HEK293 (cell line): ENCODE measurements at regions not wholly inside any gene's neighbourhood (a gene's known extent, or its start where the extent isn't known, plus 50 kb on each side); places are given as distances from the start of the nearest gene placed in this dataset.

Source experiments
- KLF9 ChIP-seq: fragments of 450-650 bp; formaldehyde crosslinking; IDR thresholded peaks from 2 replicates; pipeline ENCODE4 v1.5.1; 2016; ENCODE audit warnings: missing biosample characterization, missing genetic modification characterization, low read depth
- RBAK ChIP-seq: fragments of 450-650 bp; formaldehyde crosslinking; IDR thresholded peaks from 2 replicates; pipeline ENCODE4 v1.5.1; 2016; ENCODE audit warnings: missing biosample characterization, missing genetic modification characterization
- SP7 ChIP-seq: fragments of 450-650 bp; formaldehyde crosslinking; IDR thresholded peaks from 2 replicates; pipeline ENCODE4 v1.5.1; 2016; ENCODE audit warnings: missing biosample characterization, missing genetic modification characterization
- ZBTB8A ChIP-seq: fragments of 450-650 bp; formaldehyde crosslinking; IDR thresholded peaks from 2 replicates; pipeline ENCODE4 v1.5.1; 2016; ENCODE audit warnings: missing biosample characterization, missing genetic modification characterization
- ZNF549 ChIP-seq: fragments of 450-650 bp; IDR thresholded peaks from 2 replicates; pipeline ENCODE4 v1.5.1; 2018; ENCODE audit warnings: missing biosample characterization, missing genetic modification characterization, mild to moderate bottlenecking, inconsistent platforms, moderate library complexity
- ZNF677 ChIP-seq: fragments of 450-650 bp; IDR thresholded peaks from 2 replicates; pipeline ENCODE4 v1.5.0; 2018; ENCODE audit warnings: missing biosample characterization, mild to moderate bottlenecking, missing genetic modification characterization, moderate library complexity
- ZNF830 ChIP-seq: fragments of 450-650 bp; IDR thresholded peaks from 2 replicates; pipeline ENCODE4 v1.5.0; 2018; ENCODE audit warnings: missing biosample characterization, missing genetic modification characterization, low read depth, mild to moderate bottlenecking, moderate library complexity
- TF ChIP-seq, protein P1 (sequence below): fragments of 450-650 bp; formaldehyde crosslinking; IDR thresholded peaks from 2 replicates; pipeline ENCODE4 v1.5.1; 2016; ENCODE audit warnings: missing biosample characterization, missing genetic modification characterization
- TF ChIP-seq, protein P2 (sequence below): fragments of 450-650 bp; IDR thresholded peaks from 2 replicates; pipeline ENCODE4 v1.5.1; 2018; ENCODE audit warnings: missing biosample characterization, mild to moderate bottlenecking, missing genetic modification characterization
- TF ChIP-seq, protein P3 (sequence below): fragments of 450-650 bp; formaldehyde crosslinking; IDR thresholded peaks from 2 replicates; pipeline ENCODE4 v1.5.1; 2016; ENCODE audit warnings: missing biosample characterization, missing genetic modification characterization
- TF ChIP-seq, protein P4 (sequence below): fragments of 450-650 bp; formaldehyde crosslinking; IDR thresholded peaks from 2 replicates; pipeline ENCODE4 v1.5.1; 2017; ENCODE audit warnings: missing biosample characterization, missing genetic modification characterization
- TF ChIP-seq, protein P5 (sequence below): fragments of 450-650 bp; formaldehyde crosslinking; IDR thresholded peaks from 2 replicates; pipeline ENCODE4 v1.5.1; 2016; ENCODE audit warnings: missing biosample characterization, missing genetic modification characterization

DNA sequence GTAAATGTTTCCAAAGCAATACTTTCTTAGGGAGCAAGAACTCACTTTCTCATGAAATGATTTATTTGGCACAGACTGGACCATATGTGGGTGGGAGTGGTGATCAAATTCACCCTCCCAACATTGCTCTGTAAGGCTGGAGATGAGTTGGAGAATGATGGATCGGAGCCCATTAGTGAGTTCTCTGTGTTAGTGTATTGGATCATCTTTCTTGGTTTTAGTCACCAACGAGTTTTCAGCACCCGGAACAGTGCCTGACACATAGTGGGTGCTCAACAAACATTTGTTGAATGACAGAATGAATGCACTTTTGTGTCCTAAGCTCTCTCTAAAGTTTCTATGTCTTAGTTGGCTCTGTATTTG lies 104.5 kb upstream of the FAM20A start:
- TF ChIP-seq, protein P1, sequence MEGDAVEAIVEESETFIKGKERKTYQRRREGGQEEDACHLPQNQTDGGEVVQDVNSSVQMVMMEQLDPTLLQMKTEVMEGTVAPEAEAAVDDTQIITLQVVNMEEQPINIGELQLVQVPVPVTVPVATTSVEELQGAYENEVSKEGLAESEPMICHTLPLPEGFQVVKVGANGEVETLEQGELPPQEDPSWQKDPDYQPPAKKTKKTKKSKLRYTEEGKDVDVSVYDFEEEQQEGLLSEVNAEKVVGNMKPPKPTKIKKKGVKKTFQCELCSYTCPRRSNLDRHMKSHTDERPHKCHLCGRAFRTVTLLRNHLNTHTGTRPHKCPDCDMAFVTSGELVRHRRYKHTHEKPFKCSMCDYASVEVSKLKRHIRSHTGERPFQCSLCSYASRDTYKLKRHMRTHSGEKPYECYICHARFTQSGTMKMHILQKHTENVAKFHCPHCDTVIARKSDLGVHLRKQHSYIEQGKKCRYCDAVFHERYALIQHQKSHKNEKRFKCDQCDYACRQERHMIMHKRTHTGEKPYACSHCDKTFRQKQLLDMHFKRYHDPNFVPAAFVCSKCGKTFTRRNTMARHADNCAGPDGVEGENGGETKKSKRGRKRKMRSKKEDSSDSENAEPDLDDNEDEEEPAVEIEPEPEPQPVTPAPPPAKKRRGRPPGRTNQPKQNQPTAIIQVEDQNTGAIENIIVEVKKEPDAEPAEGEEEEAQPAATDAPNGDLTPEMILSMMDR (tag by site-specific recombination) = no peak
- TF ChIP-seq RBAK (tag by site-specific recombination) (no peak), ZNF549 (tag by site-specific recombination) (no peak), SP7 (tag by site-specific recombination) (no peak), ZNF830 (no peak), KLF9 (tag by site-specific recombination) (no peak), ZNF677 (no peak), ZBTB8A (tag by site-specific recombination) (no peak)
- TF ChIP-seq, protein P2, sequence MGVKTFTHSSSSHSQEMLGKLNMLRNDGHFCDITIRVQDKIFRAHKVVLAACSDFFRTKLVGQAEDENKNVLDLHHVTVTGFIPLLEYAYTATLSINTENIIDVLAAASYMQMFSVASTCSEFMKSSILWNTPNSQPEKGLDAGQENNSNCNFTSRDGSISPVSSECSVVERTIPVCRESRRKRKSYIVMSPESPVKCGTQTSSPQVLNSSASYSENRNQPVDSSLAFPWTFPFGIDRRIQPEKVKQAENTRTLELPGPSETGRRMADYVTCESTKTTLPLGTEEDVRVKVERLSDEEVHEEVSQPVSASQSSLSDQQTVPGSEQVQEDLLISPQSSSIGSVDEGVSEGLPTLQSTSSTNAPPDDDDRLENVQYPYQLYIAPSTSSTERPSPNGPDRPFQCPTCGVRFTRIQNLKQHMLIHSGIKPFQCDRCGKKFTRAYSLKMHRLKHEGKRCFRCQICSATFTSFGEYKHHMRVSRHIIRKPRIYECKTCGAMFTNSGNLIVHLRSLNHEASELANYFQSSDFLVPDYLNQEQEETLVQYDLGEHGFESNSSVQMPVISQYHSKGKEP (tag by site-specific recombination) = no peak
- TF ChIP-seq, protein P3, sequence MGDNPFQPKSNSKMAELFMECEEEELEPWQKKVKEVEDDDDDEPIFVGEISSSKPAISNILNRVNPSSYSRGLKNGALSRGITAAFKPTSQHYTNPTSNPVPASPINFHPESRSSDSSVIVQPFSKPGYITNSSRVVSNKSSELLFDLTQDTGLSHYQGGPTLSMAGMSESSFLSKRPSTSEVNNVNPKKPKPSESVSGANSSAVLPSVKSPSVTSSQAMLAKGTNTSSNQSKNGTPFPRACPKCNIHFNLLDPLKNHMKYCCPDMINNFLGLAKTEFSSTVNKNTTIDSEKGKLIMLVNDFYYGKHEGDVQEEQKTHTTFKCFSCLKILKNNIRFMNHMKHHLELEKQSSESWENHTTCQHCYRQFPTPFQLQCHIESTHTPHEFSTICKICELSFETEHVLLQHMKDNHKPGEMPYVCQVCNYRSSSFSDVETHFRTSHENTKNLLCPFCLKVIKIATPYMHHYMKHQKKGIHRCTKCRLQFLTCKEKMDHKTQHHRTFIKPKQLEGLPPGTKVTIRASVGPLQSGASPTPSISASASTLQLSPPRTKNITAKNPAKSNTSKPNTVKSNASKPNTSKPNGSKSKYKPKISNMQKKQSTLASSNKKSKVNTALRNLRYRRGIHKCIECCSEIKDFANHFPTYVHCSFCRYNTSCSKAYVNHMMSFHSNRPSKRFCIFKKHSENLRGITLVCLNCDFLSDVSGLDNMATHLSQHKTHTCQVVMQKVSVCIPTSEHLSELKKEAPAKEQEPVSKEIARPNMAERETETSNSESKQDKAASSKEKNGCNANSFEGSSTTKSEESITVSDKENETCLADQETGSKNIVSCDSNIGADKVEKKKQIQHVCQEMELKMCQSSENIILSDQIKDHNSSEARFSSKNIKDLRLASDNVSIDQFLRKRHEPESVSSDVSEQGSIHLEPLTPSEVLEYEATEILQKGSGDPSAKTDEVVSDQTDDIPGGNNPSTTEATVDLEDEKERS (tag by site-specific recombination) = no peak
- TF ChIP-seq, protein P4, sequence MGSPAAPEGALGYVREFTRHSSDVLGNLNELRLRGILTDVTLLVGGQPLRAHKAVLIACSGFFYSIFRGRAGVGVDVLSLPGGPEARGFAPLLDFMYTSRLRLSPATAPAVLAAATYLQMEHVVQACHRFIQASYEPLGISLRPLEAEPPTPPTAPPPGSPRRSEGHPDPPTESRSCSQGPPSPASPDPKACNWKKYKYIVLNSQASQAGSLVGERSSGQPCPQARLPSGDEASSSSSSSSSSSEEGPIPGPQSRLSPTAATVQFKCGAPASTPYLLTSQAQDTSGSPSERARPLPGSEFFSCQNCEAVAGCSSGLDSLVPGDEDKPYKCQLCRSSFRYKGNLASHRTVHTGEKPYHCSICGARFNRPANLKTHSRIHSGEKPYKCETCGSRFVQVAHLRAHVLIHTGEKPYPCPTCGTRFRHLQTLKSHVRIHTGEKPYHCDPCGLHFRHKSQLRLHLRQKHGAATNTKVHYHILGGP = no peak
- TF ChIP-seq, protein P5, sequence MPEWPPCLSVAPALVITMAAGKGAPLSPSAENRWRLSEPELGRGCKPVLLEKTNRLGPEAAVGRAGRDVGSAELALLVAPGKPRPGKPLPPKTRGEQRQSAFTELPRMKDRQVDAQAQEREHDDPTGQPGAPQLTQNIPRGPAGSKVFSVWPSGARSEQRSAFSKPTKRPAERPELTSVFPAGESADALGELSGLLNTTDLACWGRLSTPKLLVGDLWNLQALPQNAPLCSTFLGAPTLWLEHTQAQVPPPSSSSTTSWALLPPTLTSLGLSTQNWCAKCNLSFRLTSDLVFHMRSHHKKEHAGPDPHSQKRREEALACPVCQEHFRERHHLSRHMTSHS (tag by site-specific recombination) = no peak
